Right atrium auricular region (tissue), 2 donors: ENCODE measurements at regions not wholly inside any gene's neighbourhood (a gene's known extent, or its start where the extent isn't known, plus 50 kb on each side); places are given as distances from the start of the nearest gene placed in this dataset.

Source experiments
- DNase-seq: peaks from one replicate; pipeline ENCODE4 v3.0.0-alpha.2; 2019; ENCODE audit warnings: low spot score
- H3K27ac ChIP-seq, 2 donors: fragments of 200-600 bp; sonication (generic); 1 replicate in 1 of 2; 2 replicates in 1 of 2; pipeline ENCODE4 v1.5.1; 2016 to 2019
- H3K27me3 ChIP-seq, 2 donors: fragments of 200-600 bp; sonication (generic); one replicate each; pipeline versions ENCODE4 v1.5.1 to v1.6.0; 2017 to 2019
- H3K36me3 ChIP-seq: fragments of 200-600 bp; sonication (generic); one replicate; pipeline ENCODE4 v1.5.1; 2016
- H3K4me1 ChIP-seq, 2 donors: fragments of 200-600 bp; sonication (generic); one replicate each; pipeline versions ENCODE4 v1.5.1 to v1.6.0; 2017 to 2019
- H3K4me3 ChIP-seq, 2 donors: fragments of 200-600 bp; sonication (generic); 1 replicate in 1 of 2; 2 replicates in 1 of 2; pipeline ENCODE4 v1.5.1; 2017 to 2019; ENCODE audit warnings: mild to moderate bottlenecking in 1 of 2, moderate library complexity in 1 of 2
- H3K9me3 ChIP-seq, 2 donors: fragments of 200-600 bp; sonication (generic); one replicate each; pipeline ENCODE4 v1.5.1; 2019
- CTCF ChIP-seq, 2 donors: fragments of 200-600 bp; sonication (generic); IDR thresholded peaks; one replicate each; pipeline ENCODE4 v1.5.1; 2019; ENCODE audit warnings: antibody characterized with exemption in 2 of 2

GRCh38 chr10:80769700-80770160 is 232.0 kb downstream of the SH2D4B start:
- Histone ChIP-seq H3K27me3 (no peaks in the 10 kb centered on the region), H3K27ac (no peak overlapping the region), H3K4me1 (no peaks in the 10 kb centered on the region), H3K4me3 (no peak overlapping the region), H3K9me3 (no peaks in the 10 kb centered on the region), H3K36me3 (no peaks in the 10 kb centered on the region)
- no peak for DNase-seq
- no peak for TF ChIP-seq CTCF (IDR thresholded peaks at IDR 0.05)

GRCh38 chr10:80770239-80770638 is 232.5 kb downstream of the SH2D4B start:
- H3K4me1 ChIP-seq = no peaks in the 10 kb centered on the region
- no peaks in the 10 kb centered on the region for H3K27me3 ChIP-seq
- H3K9me3 ChIP-seq = no peaks in the 10 kb centered on the region
- DNase-seq = no peak
- no peaks in the 10 kb centered on the region for H3K36me3 ChIP-seq
- no peak overlapping the region for H3K27ac ChIP-seq
- no peak for TF ChIP-seq CTCF (IDR thresholded peaks at IDR 0.05)
- H3K4me3 ChIP-seq = no peak overlapping the region

GRCh38 chr10:80771285-80771684 is 233.6 kb downstream of the SH2D4B start:
- no peaks in the 10 kb centered on the region for H3K27me3 ChIP-seq
- no peaks in the 10 kb centered on the region for H3K9me3 ChIP-seq
- no peak overlapping the region for H3K27ac ChIP-seq
- H3K4me3 ChIP-seq = no peak overlapping the region
- H3K36me3 ChIP-seq = no peaks in the 10 kb centered on the region
- no peaks in the 10 kb centered on the region for H3K4me1 ChIP-seq
- DNase-seq = no peak
- no peak for TF ChIP-seq CTCF (IDR thresholded peaks at IDR 0.05)

GRCh38 chr10:80771902-80772555 is 234.3 kb downstream of the SH2D4B start:
- no peak for DNase-seq
- H3K4me1 ChIP-seq = no peaks in the 10 kb centered on the region
- H3K27ac ChIP-seq = no peak overlapping the region
- H3K36me3 ChIP-seq = no peaks in the 10 kb centered on the region
- TF ChIP-seq CTCF (IDR thresholded peaks at IDR 0.05) = no peak
- no peaks in the 10 kb centered on the region for H3K27me3 ChIP-seq
- no peak overlapping the region for H3K4me3 ChIP-seq
- no peaks in the 10 kb centered on the region for H3K9me3 ChIP-seq

- no peak for TF ChIP-seq CTCF (IDR thresholded peaks at IDR 0.05)
Observed at GRCh38 chr10:80772596-80772995, 234.9 kb downstream of the SH2D4B start.

GRCh38 chr10:80784695-80785094 is 247.0 kb downstream of the SH2D4B start:
- TF ChIP-seq CTCF (IDR thresholded peaks at IDR 0.05) = no peak
- no peak for DNase-seq
- no peak overlapping the region for H3K4me3 ChIP-seq
- no peaks in the 10 kb centered on the region for H3K4me1 ChIP-seq
- H3K27me3 ChIP-seq = no peaks in the 10 kb centered on the region
- H3K27ac ChIP-seq = no peak overlapping the region
- H3K36me3 ChIP-seq = no peaks in the 10 kb centered on the region
- H3K9me3 ChIP-seq = no peaks in the 10 kb centered on the region

More at GRCh38 chr10:80772596-80772995, 234.9 kb downstream of the SH2D4B start:
- Histone ChIP-seq H3K27ac (no peak overlapping the region), H3K4me1 (no peaks in the 10 kb centered on the region), H3K4me3 (no peak overlapping the region), H3K36me3 (no peaks in the 10 kb centered on the region), H3K27me3 (no peaks in the 10 kb centered on the region), H3K9me3 (no peaks in the 10 kb centered on the region)
- DNase-seq = no peak
